Stimulated activated CD8-positive, alpha-beta memory T cell treated with anti-CD3 and anti-CD28 coated beads, Interleukin-15, amount 100 ng/mL, for 24 hours (primary cell): ENCODE measurements at regions not wholly inside any gene's neighbourhood (a gene's known extent, or its start where the extent isn't known, plus 50 kb on each side); places are given as distances from the start of the nearest gene placed in this dataset.
"Not testable (repeated sequence)": the region's sequence is repeated elsewhere in the genome, so short reads cannot be mapped to it uniquely, and the experiment has no call there.

Experiments
- DNase-seq: peaks from one replicate; pipeline ENCODE4 v3.0.0-alpha.2; 2020; ENCODE audit warnings: low read depth

DNA sequence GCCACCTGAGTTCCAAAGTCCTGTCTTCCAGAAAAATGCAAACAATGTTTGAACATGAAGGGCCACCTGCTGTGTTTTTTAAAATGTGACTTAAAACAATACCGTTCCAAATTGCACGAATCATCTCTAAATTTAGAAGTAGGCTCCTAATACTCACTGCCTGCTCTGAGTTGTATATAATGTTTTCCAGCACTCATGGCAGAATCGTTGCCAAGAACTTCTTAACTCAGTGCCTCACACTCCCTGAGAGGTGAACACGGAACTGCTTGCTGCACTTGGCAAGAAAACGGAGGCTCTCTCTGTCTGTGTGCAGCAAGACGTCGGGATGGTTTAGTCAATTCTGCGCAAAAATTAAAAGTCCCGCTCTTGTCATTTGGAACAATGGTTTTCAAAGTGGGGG lies 757.3 kb upstream of the AUTS2 start:
- no peak for DNase-seq

DNA sequence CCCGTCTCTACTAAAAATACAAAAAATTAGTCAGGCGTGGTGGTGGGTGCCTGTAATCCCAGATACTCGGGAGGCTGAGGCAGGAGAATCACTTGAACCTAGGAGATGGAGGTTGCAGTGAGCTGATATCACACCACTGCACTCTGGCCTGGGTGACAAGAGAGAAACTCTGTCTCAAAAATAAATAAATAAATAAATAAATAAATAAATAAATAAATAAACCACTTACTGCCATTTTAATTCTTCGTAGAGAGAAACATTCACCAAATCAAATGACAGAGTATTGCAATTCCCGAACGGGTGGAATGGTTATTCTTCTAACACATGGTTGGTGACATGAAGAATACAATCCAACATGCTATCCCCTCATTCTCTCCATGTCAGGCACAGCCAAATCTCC lies 754.3 kb upstream of the AUTS2 start:
- not testable (repeated sequence) for DNase-seq

DNA sequence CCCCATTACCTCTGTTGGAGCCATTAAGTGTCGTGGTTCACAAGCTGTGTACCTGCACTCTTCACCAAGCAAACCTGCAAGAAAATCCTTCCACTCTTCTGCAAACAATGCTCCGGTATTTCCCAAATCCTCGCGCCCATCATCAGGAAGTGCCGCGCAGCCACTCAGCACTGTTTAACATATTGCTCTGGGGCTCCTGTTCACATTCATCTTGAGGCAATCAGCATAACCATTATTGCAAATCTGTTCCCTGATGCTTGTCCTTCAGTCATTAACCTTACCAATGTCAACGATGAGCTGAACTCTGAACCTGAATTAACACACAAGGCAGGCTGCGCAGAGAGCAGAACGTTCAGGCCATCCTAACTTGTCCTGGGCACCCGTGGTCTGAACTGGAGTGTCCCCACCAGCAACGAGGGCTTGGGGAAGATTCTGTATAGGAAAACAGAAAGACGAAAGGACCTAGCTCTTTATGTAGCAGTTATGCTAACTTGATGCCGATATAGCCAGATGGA lies 751.4 kb upstream of the AUTS2 start:
- no peak for DNase-seq

DNA sequence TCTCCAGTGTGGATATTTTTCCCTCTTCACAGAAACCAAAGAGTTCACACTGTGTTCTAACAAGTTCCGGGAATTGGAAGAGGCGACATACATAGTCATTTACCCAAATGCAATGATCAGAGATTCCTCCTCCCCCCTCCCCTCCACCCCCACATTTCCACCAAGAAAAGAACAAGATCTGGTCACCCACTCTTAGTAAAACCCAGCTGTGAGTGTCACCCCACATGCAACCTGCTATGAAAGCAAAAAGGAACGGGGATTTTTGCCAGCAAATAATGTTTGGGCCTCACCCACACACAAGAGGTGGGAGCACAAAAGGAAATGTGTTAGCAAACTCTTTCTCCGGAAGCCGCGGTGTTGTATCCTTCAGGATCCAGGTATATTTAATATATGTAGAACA lies 745.0 kb upstream of the AUTS2 start:
- DNase-seq, result no peak

- no peak for DNase-seq
These were observed 740.7 kb upstream of the AUTS2 start for GRCh38 chr7:68857571-68857970.

- DNase-seq, result no peak
These were observed 739.8 kb upstream of the AUTS2 start for GRCh38 chr7:68858497-68858896.

- no peak for DNase-seq
These were observed 737.1 kb upstream of the AUTS2 start for GRCh38 chr7:68861171-68861570.

DNA sequence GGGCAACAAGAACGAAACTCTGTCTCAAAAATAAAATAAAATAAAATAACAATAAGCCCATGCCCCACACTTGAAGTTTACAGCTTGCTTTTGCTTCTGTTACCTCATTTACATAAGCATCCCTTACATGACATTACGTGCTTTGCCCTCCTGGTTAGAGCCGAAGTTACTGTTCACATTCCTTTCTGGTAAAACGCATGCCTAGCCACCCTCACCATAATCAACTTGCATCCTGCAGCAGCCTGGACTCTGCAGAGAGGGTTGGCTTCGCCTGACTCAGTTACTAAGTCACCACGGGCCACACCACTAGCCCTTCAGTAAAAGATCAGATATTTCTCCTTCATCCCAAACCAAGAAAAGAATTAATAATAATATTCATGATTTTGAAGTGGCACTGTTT lies 736.0 kb upstream of the AUTS2 start:
- no peak for DNase-seq

- DNase-seq, result no peak
These were observed 735.5 kb upstream of the AUTS2 start for GRCh38 chr7:68862736-68863135.

DNA sequence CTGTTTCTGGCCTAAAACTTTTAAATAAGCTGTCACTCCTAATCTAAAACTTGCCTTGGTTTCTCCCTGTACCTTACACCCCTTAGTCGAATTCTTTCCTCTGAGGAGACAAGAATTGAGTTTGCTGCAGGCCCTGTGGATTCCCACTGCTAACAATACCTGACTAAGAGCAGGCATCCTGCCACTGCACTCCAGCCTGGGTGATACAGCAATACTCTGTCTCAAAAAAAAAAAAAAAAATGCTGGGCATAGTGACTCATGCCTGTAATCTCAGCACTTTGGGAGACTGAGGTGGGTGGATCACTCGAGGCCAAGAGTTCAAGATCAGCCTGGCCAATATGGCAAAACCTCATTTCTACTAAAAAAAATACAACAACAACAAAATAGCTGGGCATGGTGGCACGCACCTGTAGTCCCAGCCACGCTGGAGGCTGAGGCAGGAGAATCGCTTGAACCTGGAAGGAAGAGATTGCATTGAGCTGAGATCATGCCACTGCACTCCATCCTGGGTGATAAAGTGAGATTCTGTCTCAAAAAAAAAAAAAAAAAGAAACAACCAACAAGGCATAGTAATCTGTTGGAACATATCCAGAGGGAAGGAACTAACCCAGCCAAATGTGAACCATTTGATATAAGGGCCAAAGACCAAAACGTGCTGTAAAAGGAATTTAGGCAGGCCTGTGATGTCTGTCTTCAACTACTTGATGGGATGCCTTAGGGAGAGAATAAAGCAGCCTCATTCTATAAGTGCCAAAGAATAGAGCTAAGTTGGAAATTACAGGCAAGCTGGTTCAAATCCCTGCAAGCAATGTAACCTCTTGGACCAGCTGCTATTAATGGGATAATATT lies 732.7 kb upstream of the AUTS2 start:
- DNase-seq, result no peak

- no peak for DNase-seq
These were observed 732.1 kb upstream of the AUTS2 start for GRCh38 chr7:68866200-68866570.

DNA sequence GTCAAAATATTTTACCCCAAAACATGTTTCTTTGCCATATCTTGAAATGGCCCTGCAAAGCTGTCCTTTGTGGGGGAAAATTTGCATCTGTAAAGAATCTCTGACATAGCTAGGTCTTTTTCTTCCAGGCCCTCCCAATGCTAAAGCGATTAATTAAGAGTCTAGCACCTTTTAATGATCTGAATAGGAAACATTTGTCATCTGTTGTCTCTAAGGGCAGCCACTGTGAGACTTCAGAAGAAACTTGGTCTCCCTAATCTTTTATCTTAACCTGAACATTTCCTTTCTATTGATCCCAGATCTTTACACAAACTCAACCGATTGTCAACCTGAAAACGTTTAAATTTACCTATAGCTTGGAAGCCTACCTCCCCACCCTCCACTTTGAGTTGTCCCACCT lies 731.6 kb upstream of the AUTS2 start:
- DNase-seq, result not testable (repeated sequence)

- no peak for DNase-seq
These were observed 729.3 kb upstream of the AUTS2 start for GRCh38 chr7:68868978-68869377.

- DNase-seq, result no peak
These were observed 724.7 kb upstream of the AUTS2 start for GRCh38 chr7:68873616-68874015.

DNA sequence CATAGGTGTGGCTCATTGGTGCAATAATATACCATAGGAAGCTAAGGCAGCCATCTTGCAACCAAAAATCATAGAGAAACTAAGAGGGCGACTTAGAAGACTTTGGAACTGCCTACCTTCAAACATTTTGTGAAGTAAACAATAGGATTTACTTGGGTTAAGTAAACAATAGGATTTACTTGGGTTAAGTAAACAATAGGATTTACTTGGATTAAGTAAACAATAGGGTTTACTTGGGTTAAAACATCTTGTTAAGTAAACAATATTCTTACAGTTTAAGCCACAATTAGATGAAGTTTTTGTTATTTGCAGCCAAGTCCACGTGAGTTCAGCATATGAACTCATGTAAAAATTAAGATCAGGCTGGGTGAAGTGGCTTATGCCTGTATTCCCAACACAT lies 722.4 kb upstream of the AUTS2 start:
- no peak for DNase-seq

DNA sequence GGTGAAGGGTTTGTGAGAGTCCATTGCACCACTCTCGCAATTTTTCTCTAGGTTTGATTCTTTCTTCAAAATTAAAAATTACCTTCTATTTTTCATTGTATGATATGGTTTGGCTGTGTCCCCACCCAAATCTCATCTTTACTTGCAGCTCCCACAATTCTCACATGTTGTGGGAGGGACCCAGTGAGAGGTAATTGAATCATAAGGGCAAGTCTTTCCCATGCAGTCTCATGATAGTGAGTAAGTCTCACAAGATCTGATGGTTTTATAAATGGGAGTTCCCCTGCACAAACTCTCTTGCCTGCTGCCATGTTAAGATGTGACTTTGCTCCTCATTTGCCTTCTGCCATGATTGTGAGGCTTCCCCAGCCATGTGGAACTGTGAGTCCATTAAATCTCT lies 711.2 kb upstream of the AUTS2 start:
- not testable (repeated sequence) for DNase-seq

- no peak for DNase-seq
These were observed 709.3 kb upstream of the AUTS2 start for GRCh38 chr7:68888971-68889385.

GRCh38 chr7:68892236-68892635 lies 706.0 kb upstream of the AUTS2 start:
- no peak for DNase-seq

DNA sequence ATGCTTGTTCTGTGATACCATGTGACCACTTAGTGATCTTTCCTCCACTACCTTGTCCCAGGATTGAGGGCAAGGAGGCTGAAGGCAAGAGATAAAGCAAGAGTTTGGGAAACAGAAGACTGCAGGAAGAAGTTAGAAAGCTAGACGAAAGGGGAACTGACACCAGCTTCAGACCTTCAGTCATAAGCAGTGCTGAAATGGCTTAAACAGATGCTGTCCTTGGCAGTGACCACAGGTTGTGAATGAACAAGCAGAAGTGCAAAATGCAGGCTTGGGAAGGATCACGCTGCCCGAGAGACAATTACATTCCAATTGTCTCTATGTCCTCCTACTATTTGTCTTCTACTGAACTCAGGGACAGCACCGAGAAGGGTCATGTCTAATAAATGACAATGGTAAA lies 704.9 kb upstream of the AUTS2 start:
- DNase-seq, result no peak

DNA sequence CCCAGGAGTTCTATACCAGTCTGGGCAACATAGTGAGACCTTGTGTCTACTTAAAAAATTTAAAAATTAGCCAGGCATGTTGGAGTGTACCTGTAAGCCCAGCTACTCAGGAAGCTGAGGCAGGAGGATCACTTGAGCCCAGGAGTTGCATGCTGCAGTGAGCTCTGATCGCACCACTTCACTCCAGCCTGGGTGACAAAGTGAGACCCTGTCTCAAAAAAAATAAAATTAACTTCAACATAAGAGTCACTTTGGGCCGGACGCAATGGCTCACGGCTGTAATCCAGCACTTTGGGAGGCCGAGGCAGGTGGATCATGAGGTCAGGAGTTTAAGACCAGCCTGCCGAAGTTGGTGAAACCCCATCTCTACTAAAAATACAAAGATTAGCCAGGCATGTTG lies 699.1 kb upstream of the AUTS2 start:
- not testable (repeated sequence) for DNase-seq

DNA sequence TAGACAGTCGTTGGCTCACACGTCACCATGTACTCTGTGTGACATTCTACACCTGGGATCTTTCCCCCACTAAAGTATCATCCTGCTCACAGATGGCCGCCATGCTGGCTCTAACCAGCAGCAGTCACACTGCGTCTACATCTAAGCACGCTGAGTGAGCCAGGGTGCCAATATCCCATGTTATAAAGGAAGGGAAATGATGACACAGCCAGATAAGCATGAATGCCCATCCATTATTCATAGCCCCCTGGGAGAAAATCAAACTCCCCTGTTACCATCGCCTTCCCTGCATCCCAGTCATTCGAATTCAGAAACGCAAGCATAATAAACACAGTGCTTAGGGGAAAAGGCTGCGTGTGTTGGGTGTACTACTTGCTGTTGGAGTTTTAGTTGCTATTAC lies 698.2 kb upstream of the AUTS2 start:
- no peak for DNase-seq

DNA sequence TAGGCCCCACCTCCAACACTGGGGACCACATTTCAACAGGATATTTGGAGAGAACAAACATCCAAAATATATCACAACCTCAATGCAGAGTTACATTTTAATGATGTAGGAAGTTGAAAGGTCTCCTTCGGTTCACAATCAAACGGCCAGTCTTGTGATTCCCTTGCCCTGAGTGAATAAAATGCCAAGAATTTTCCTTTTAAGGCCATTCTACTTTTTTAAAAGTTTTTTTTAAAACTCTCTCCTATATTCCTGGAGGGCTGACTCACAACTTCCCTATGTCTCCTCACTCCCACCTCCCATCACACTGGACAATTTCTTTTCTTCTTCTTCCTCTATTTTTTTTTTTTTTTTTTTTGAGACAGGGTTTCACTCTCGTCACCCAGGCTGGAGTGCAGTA lies 693.6 kb upstream of the AUTS2 start:
- DNase-seq, result no peak

DNA sequence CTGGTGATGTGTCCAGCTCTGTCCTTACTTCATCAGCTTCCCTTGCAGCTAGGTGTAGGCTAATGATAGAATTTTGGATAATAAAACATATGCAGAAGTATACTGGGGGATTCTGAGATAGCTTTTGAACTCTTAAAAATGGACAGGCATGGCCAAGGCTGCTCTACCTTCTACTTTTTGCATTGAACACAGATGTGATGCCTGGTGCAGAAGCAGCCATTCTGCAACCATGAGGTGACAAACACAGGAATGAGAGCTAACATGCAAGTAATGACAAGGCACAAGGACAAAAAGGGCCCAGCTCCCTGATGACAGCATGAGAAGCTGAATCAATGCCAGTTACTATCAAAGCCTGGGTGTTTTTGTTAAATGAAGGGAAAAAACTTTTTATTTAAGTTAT lies 686.5 kb upstream of the AUTS2 start:
- DNase-seq, result no peak

DNA sequence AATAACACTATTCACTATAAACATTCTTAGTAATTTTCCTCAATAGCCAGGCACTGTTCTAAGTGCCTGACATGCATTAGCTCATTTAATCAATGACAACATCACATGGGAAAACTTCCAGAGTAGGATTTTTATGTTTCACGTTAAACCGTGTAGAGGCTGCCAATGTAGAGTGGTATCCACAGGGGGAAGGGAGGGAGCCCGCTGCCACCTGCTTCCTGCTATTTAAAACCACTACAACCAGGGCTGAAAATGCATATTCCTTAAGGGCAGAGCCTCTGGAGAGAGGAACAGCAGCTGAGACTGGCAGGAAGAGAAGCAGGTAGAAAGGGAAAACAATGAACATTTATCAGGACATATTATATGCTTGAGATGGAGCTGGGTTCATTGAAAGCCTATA lies 684.3 kb upstream of the AUTS2 start:
- no peak for DNase-seq
